Colonic mucosa (tissue), 4 donors: ENCODE measurements at regions not wholly inside any gene's neighbourhood (a gene's known extent, or its start where the extent isn't known, plus 50 kb on each side); places are given as distances from the start of the nearest gene placed in this dataset.

Experiments used
- DNase-seq: peaks from one replicate; pipeline ENCODE4 v3.0.0-alpha.2; 2020
- H3K27ac ChIP-seq: fragments of 200-600 bp; one replicate; pipeline ENCODE4 v1.8.0; 2021
- H3K27me3 ChIP-seq: fragments of 200-600 bp; one replicate; pipeline ENCODE4 v1.8.0; 2021
- H3K36me3 ChIP-seq: fragments of 200-600 bp; one replicate; pipeline ENCODE4 v1.8.0; 2021
- H3K4me1 ChIP-seq: fragments of 200-600 bp; one replicate; pipeline ENCODE4 v1.8.0; 2021; ENCODE audit warnings: mild to moderate bottlenecking
- H3K4me3 ChIP-seq: fragments of 200-600 bp; one replicate; pipeline ENCODE4 v1.8.0; 2021
- H3K9ac ChIP-seq, 2 donors: one replicate each; pipeline ENCODE4 v1.7.0; 2013; ENCODE audit warnings: control low read depth in 2 of 2, low read depth in 2 of 2, low read length in 2 of 2
- H3K9me3 ChIP-seq: fragments of 200-600 bp; one replicate; pipeline ENCODE4 v1.8.0; 2021
- CTCF ChIP-seq: fragments of 200-600 bp; IDR thresholded peaks from one replicate; pipeline ENCODE4 v1.8.0; 2022; ENCODE audit warnings: antibody characterized with exemption, mild to moderate bottlenecking
- intact Hi-C: fragments of 100-400 bp; cut with DNase I; formaldehyde crosslinking; loops from one replicate; pipeline ENCODE4 v1.14.1; 2022
- donor health status: healthy.
- donor health status: DM: no; HTN: no; CAD: no.
- donor health status: DM: no; HTN: no; CAD: no.

GRCh38 chr10:128870830-128871597 lies 596.0 kb upstream of the MGMT start:
- intact Hi-C loops = no loop called here
- H3K9me3 ChIP-seq = no peaks in the 10 kb centered on the region
- DNase-seq = no peak
- no peaks in the 10 kb centered on the region for H3K4me1 ChIP-seq
- H3K9ac ChIP-seq = no peak overlapping the region
- H3K27ac ChIP-seq = no peak overlapping the region
- H3K27me3 ChIP-seq = no peaks in the 10 kb centered on the region
- no peak for TF ChIP-seq CTCF
- H3K4me3 ChIP-seq = no peak overlapping the region
- no peaks in the 10 kb centered on the region for H3K36me3 ChIP-seq

GRCh38 chr10:128871671-128872231 lies 595.3 kb upstream of the MGMT start:
- H3K36me3 ChIP-seq = no peaks in the 10 kb centered on the region
- no peak overlapping the region for H3K27ac ChIP-seq
- H3K4me1 ChIP-seq = no peaks in the 10 kb centered on the region
- no peak overlapping the region for H3K9ac ChIP-seq
- H3K9me3 ChIP-seq = no peaks in the 10 kb centered on the region
- H3K27me3 ChIP-seq = no peaks in the 10 kb centered on the region
- no peak for TF ChIP-seq CTCF
- intact Hi-C loops = no loop called here
- no peak overlapping the region for H3K4me3 ChIP-seq
- DNase-seq = no peak

- no peaks in the 10 kb centered on the region for H3K27me3 ChIP-seq
- DNase-seq = no peak
- intact Hi-C loops = no loop called here
- no peak overlapping the region for H3K4me3 ChIP-seq
- H3K9ac ChIP-seq = no peak overlapping the region
- H3K36me3 ChIP-seq = no peaks in the 10 kb centered on the region
- no peak for TF ChIP-seq CTCF
- H3K9me3 ChIP-seq = no peaks in the 10 kb centered on the region
- H3K4me1 ChIP-seq = no peaks in the 10 kb centered on the region
- H3K27ac ChIP-seq = no peak overlapping the region
Measured at GRCh38 chr10:128873411-128874054, 593.5 kb upstream of the MGMT start.

- H3K9me3 ChIP-seq = no peaks in the 10 kb centered on the region
- no peak overlapping the region for H3K27ac ChIP-seq
- no peaks in the 10 kb centered on the region for H3K36me3 ChIP-seq
- no peak overlapping the region for H3K9ac ChIP-seq
- no peaks in the 10 kb centered on the region for H3K27me3 ChIP-seq
- H3K4me3 ChIP-seq = no peak overlapping the region
- TF ChIP-seq CTCF = no peak
- DNase-seq = no peak
- no peaks in the 10 kb centered on the region for H3K4me1 ChIP-seq
- intact Hi-C loops = no loop called here
Measured at GRCh38 chr10:128874331-128874730, 592.7 kb upstream of the MGMT start.

- no peak overlapping the region for H3K27ac ChIP-seq
- intact Hi-C loops = no loop called here
- no peak for DNase-seq
- no peak overlapping the region for H3K4me3 ChIP-seq
- H3K9ac ChIP-seq = no peak overlapping the region
- H3K36me3 ChIP-seq = no peaks in the 10 kb centered on the region
- no peaks in the 10 kb centered on the region for H3K9me3 ChIP-seq
- TF ChIP-seq CTCF = no peak
- H3K4me1 ChIP-seq = no peaks in the 10 kb centered on the region
- no peaks in the 10 kb centered on the region for H3K27me3 ChIP-seq
Measured at GRCh38 chr10:128875030-128875744, 591.9 kb upstream of the MGMT start.
